ENCODE measurements at regions not wholly inside any gene's neighbourhood (a gene's known extent, or its start where the extent isn't known, plus 50 kb on each side); places are given as distances from the start of the nearest gene placed in this dataset.

DNA sequence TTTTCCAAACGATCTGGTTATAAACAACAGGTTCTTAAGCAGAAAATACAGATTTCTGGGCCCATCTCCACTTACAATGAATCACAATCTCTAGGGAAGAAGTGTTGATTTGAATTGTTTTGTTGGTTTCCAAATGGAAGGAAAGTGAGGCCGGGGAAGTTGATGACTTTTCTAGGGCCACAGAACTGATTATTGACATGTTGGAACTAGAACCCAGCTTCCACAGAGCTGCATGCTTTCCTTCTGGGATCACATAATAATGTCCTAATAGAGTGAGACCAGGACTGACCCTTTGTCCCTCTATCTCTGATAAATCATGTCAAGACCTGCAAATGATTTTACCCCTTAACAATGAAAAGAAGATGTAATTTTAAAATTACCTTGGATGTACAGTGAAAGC, 332.2 kb downstream of the OSR1 start:
- TF ChIP-seq CTCF (IDR thresholded peaks at IDR 0.05; ENCODE audit: low read depth, low read length, missing input control) (no peak), GABPA (IDR thresholded peaks at IDR 0.05 in 1 of 2, conservative IDR thresholded peaks at IDR 0.05 in 1 of 2) (no peak), REST (IDR thresholded peaks at IDR 0.05) (no peak), HNF4A (conservative IDR thresholded peaks at IDR 0.05) (no peak), MAX (IDR thresholded peaks at IDR 0.05) (no peak), FOXA1 (IDR thresholded peaks at IDR 0.05) (no peak), RAD21 (IDR thresholded peaks at IDR 0.05) (no peak)

All from liver (tissue), 3 donors.